NCI-H2227 (cell line): ENCODE measurements at regions not wholly inside any gene's neighbourhood (a gene's known extent, or its start where the extent isn't known, plus 50 kb on each side); places are given as distances from the start of the nearest gene placed in this dataset.
"Not testable (repeated sequence)": the region's sequence is repeated elsewhere in the genome, so short reads cannot be mapped to it uniquely, and the experiment has no call there.

Experiments used
- DNase-seq: peaks from one replicate; lab custom pipeline; 2025; ENCODE audit not compliant: unreplicated experiment; lab: John Stamatoyannopoulos, UW

- no peak for DNase-seq
Measured at GRCh38 chr12:83642205-83642604, 955.5 kb downstream of the TMTC2 start.

GRCh38 chr12:83641789-83642188 lies 955.1 kb downstream of the TMTC2 start:
- DNase-seq = no peak

- no peak for DNase-seq
Measured at GRCh38 chr12:83634726-83635267, 948.1 kb downstream of the TMTC2 start.

GRCh38 chr12:83630526-83630925 lies 943.8 kb downstream of the TMTC2 start:
- no peak for DNase-seq

GRCh38 chr12:83629931-83630330 lies 943.2 kb downstream of the TMTC2 start:
- DNase-seq = no peak

GRCh38 chr12:83622205-83622604 lies 935.5 kb downstream of the TMTC2 start:
- no peak for DNase-seq

GRCh38 chr12:83619973-83620372 lies 933.3 kb downstream of the TMTC2 start:
- DNase-seq = no peak

- DNase-seq = no peak
Measured at GRCh38 chr12:83615152-83615551, 928.4 kb downstream of the TMTC2 start.

GRCh38 chr12:83613586-83614110 lies 926.9 kb downstream of the TMTC2 start:
- DNase-seq = no peak

- no peak for DNase-seq
Measured at GRCh38 chr12:83603106-83603505, 916.4 kb downstream of the TMTC2 start.

- no peak for DNase-seq
Measured at GRCh38 chr12:83575326-83575725, 888.6 kb downstream of the TMTC2 start.

- no peak for DNase-seq
Measured at GRCh38 chr12:83574142-83574541, 887.4 kb downstream of the TMTC2 start.

- DNase-seq = no peak
Measured at GRCh38 chr12:83573671-83574070, 887.0 kb downstream of the TMTC2 start.

GRCh38 chr12:83559650-83560049 lies 872.9 kb downstream of the TMTC2 start:
- DNase-seq = no peak

- DNase-seq = not testable (repeated sequence)
Measured at GRCh38 chr12:83556040-83556439, 869.3 kb downstream of the TMTC2 start.

GRCh38 chr12:83541446-83541845 lies 854.7 kb downstream of the TMTC2 start:
- DNase-seq = no peak

GRCh38 chr12:83538361-83538965 lies 851.8 kb downstream of the TMTC2 start:
- no peak for DNase-seq

- no peak for DNase-seq
Measured at GRCh38 chr12:83537428-83538053, 850.8 kb downstream of the TMTC2 start.

GRCh38 chr12:83536496-83536895 lies 849.8 kb downstream of the TMTC2 start:
- DNase-seq = no peak

GRCh38 chr12:83528571-83528970 lies 841.9 kb downstream of the TMTC2 start:
- no peak for DNase-seq

- no peak for DNase-seq
Measured at GRCh38 chr12:83527810-83528209, 841.1 kb downstream of the TMTC2 start.

GRCh38 chr12:83515306-83516026 lies 828.8 kb downstream of the TMTC2 start:
- peak; percentile 34 for DNase-seq
